Epithelial cell of esophagus (primary cell): ENCODE measurements at regions not wholly inside any gene's neighbourhood (a gene's known extent, or its start where the extent isn't known, plus 50 kb on each side); places are given as distances from the start of the nearest gene placed in this dataset.

Experiments
- DNase-seq: peaks from one replicate; pipeline ENCODE4 v3.0.0; 2010; ENCODE audit warnings: low read depth
- H3K4me3 ChIP-seq: 2 replicates; pipeline ENCODE4 v1.5.1; 2011; ENCODE audit warnings: mild to moderate bottlenecking, low read length, control low read depth
- CTCF ChIP-seq: IDR thresholded peaks from 2 replicates; pipeline ENCODE4 v1.5.1; 2011; ENCODE audit warnings: low read depth, mild to moderate bottlenecking, low read length, control low read depth, inconsistent platforms; ENCODE audit not compliant: insufficient read depth; ENCODE audit errors: missing control alignments

- TF ChIP-seq CTCF, result no peak
- no peak for DNase-seq
Observed at GRCh38 chr3:124291008-124291407, 299.1 kb upstream of the ROPN1 start.

GRCh38 chr3:124292329-124292728 lies 300.4 kb upstream of the ROPN1 start:
- no peak overlapping the region for H3K4me3 ChIP-seq
- DNase-seq, result no peak
- no peak for TF ChIP-seq CTCF

More at GRCh38 chr3:124291008-124291407, 299.1 kb upstream of the ROPN1 start:
- H3K4me3 ChIP-seq, result no peak overlapping the region

GRCh38 chr3:124293584-124293983 lies 301.7 kb upstream of the ROPN1 start:
- no peak for TF ChIP-seq CTCF
- H3K4me3 ChIP-seq, result no peak overlapping the region
- DNase-seq, result no peak

- H3K4me3 ChIP-seq, result no peak overlapping the region
- DNase-seq, result no peak
- no peak for TF ChIP-seq CTCF
Observed at GRCh38 chr3:124295362-124295761, 303.4 kb upstream of the ROPN1 start.

- no peak overlapping the region for H3K4me3 ChIP-seq
- DNase-seq, result no peak
- TF ChIP-seq CTCF, result no peak
Observed at GRCh38 chr3:124296406-124296805, 304.5 kb upstream of the ROPN1 start.

GRCh38 chr3:124297062-124297980 lies 305.4 kb upstream of the ROPN1 start:
- no peak for DNase-seq
- H3K4me3 ChIP-seq, result no peak overlapping the region
- no peak for TF ChIP-seq CTCF

GRCh38 chr3:124298301-124298700 lies 306.4 kb upstream of the ROPN1 start:
- H3K4me3 ChIP-seq, result no peak overlapping the region
- no peak for DNase-seq

More at GRCh38 chr3:124298301-124298700, 306.4 kb upstream of the ROPN1 start:
- no peak for TF ChIP-seq CTCF
